ENCODE measurements at regions not wholly inside any gene's neighbourhood (a gene's known extent, or its start where the extent isn't known, plus 50 kb on each side); places are given as distances from the start of the nearest gene placed in this dataset.

- dilution Hi-C loops (cut with HindIII; ENCODE audit: low sequenced_read_pairs, unreplicated experiment) = no loop called here
- WGBS, 2 experiments (ENCODE audit: extremely low coverage in 2 of 2, insufficient read length in 1 of 2) = no CpG with 5 or more reads among the region's 2 CpGs
- Histone ChIP-seq H3K36me3 (ENCODE audit: control insufficient read depth, insufficient read depth, low read length) (no peaks in the 10 kb centered on the region), H2AFZ (replicated peaks; ENCODE audit: low read length, poor library complexity) (no peak overlapping the region), H3K4ac (ENCODE audit: low read depth, low read length) (peak overlapping the region; percentile 64), H3K79me1 (ENCODE audit: low read depth in 1 of 2, low read length in 2 of 2) (no peaks in the 10 kb centered on the region), H3K4me2 (ENCODE audit: low read depth, low read length) (peak overlapping the region; percentile 48), H2AK9ac (replicated peaks; ENCODE audit: low read depth, low read length, poor library complexity) (no peak overlapping the region), H4K8ac (ENCODE audit: low read depth in 2 of 2, low read length in 2 of 2) (no peak overlapping the region; a peak in 1 of 4 replicates), H3K4me3 (ENCODE audit: insufficient read depth, low read depth, low read length) (no peak overlapping the region), H3K9me1 (ENCODE audit: insufficient read depth, low read length) (peaks cover 7% of the 10 kb centered on the region; the same call in 1 of the 2 replicates), H2AK5ac (ENCODE audit: low read depth, low read length) (peak overlapping the region; percentile 67; the same call in 1 of the 2 replicates), H3K23ac (ENCODE audit: low read depth, low read length) (no peak overlapping the region), H3K9me3 (ENCODE audit: control insufficient read depth, insufficient read depth, low read length) (no peaks in the 10 kb centered on the region), H2BK15ac (ENCODE audit: low read depth, low read length) (no peak overlapping the region), H3K27ac (ENCODE audit: insufficient read depth, low read length) (peak overlapping the region; percentile 25; the same call in 1 of the 2 replicates), H4K5ac (ENCODE audit: low read depth, low read length) (no peak overlapping the region), H3K27me3 (ENCODE audit: control insufficient read depth, insufficient read depth, low read length) (no peaks in the 10 kb centered on the region), H3K18ac (ENCODE audit: low read depth, low read length) (no peak overlapping the region; the same call in 1 of the 2 replicates), H4K20me1 (ENCODE audit: insufficient read depth, low read length) (no peaks in the 10 kb centered on the region), H3K4me1 (ENCODE audit: control insufficient read depth, insufficient read depth, low read length) (peaks cover 8% of the 10 kb centered on the region), H4K91ac (ENCODE audit: insufficient read depth, low read depth, low read length) (no peak overlapping the region), H3K56ac (ENCODE audit: extremely low read depth, insufficient read depth, low read length) (no peak overlapping the region), H2BK120ac (ENCODE audit: low read depth, low read length) (no peak overlapping the region), H3K9ac (ENCODE audit: low read depth, low read length) (no peak overlapping the region), H3K14ac (replicated peaks; ENCODE audit: low read depth, low read length) (0 out of 2 replicates have a peak overlapping the region, but pooled peaks have one; percentile 74), H2BK5ac (ENCODE audit: low read depth, low read length, poor library complexity, severe bottlenecking) (no peak overlapping the region), H2BK20ac (ENCODE audit: low read depth, low read length) (0 out of 2 replicates have a peak overlapping the region, but pooled peaks have one; percentile 38)
- POLR2A ChIA-PET (ENCODE audit: unreplicated experiment) = no interaction called here
- CTCF ChIA-PET = no interaction called here
- ATAC-seq (ENCODE audit: low read depth) = peak; percentile 90
- in situ Hi-C loops (cut with MboI; ENCODE audit: low sequenced_read_pairs) = no loop called here
- intact Hi-C loops (cut with micrococcal nuclease) = loop anchor here (2.0 kb wide), 1 partner anchor 68 kb away; no protein-coding TSS in a partner anchor
- TF ChIP-seq CEBPB (IDR thresholded peaks at IDR 0.05; ENCODE audit: low read depth, low read length) (peak; percentile 70), CTCF (conservative IDR thresholded peaks at IDR 0.05; ENCODE audit: low read depth, low read length) (no peak), BHLHE40 (IDR thresholded peaks at IDR 0.05; ENCODE audit: low read depth, low read length) (0 out of 2 replicates have a peak, but pooled peaks have one; percentile 10)
- peak; percentile 89 for DNase-seq
- no TSS peak for BruUV-seq (replicated peaks)
These were observed 66.3 kb upstream of the PPP2R5A start for GRCh38 chr1:212218911-212219310.
